Naive thymus-derived CD4-positive, alpha-beta T cell (primary cell): ENCODE measurements at regions not wholly inside any gene's neighbourhood (a gene's known extent, or its start where the extent isn't known, plus 50 kb on each side); places are given as distances from the start of the nearest gene placed in this dataset.

Experiments
- ATAC-seq: fragments of 150-1000 bp; cut with Tn5 transposase; 2 replicates; pipeline ENCODE4 v1.10.0; 2021; ENCODE audit warnings: mild to moderate bottlenecking, moderate library complexity
- CTCF ChIA-PET: fragments of 350-600 bp; sonication (Branson Sonifier 250); formaldehyde crosslinking; loops from one replicate; lab custom pipeline; 2021; ENCODE audit warnings: antibody characterized with exemption; lab: Charles Lee
- POLR2A ChIA-PET: fragments of 350-600 bp; sonication (Branson Sonifier 250); formaldehyde crosslinking; loops from one replicate; lab custom pipeline; 2021; ENCODE audit warnings: antibody characterized with exemption, inconsistent platforms; lab: Charles Lee
- DNase-seq, 9 donors: peaks; one replicate each; pipeline versions ENCODE4 v3.0.0 to v3.0.0-alpha.2; 2020 to 2022; ENCODE audit warnings: mixed read lengths in 1 of 9
- H3K27ac ChIP-seq: one replicate; pipeline ENCODE4 v1.7.0; 2013; ENCODE audit warnings: mild to moderate bottlenecking, low read depth, low read length, moderate library complexity
- H3K27me3 ChIP-seq, 2 donors: one replicate each; pipeline ENCODE4 v1.7.0; 2013; ENCODE audit warnings: low read length in 2 of 2, mild to moderate bottlenecking in 2 of 2, moderate library complexity in 2 of 2; ENCODE audit not compliant: control insufficient read depth in 2 of 2, insufficient read depth in 2 of 2
- H3K36me3 ChIP-seq, 3 experiments: 1 replicate in 2 of 3; 2 replicates in 1 of 3; pipeline ENCODE4 v1.7.0; 2013; ENCODE audit warnings: low read length in 3 of 3, mild to moderate bottlenecking in 3 of 3, moderate library complexity in 1 of 3; ENCODE audit not compliant: insufficient read depth in 3 of 3, control insufficient read depth in 2 of 3
- H3K4me1 ChIP-seq, 2 donors: one replicate each; pipeline ENCODE4 v1.7.0; 2013; ENCODE audit warnings: low read length in 2 of 2, mild to moderate bottlenecking in 2 of 2, moderate library complexity in 1 of 2; ENCODE audit not compliant: control insufficient read depth in 2 of 2, insufficient read depth in 2 of 2
- H3K4me3 ChIP-seq: 2 replicates; pipeline ENCODE4 v1.7.0; 2013; ENCODE audit warnings: mild to moderate bottlenecking, low read length
- H3K9me3 ChIP-seq, 3 experiments: 1 replicate in 2 of 3; 2 replicates in 1 of 3; pipeline ENCODE4 v1.7.0; 2013; ENCODE audit warnings: low read length in 3 of 3; ENCODE audit not compliant: control insufficient read depth in 2 of 3
- H3K27ac Mint-ChIP-seq, 9 donors: one replicate each; pipeline ENCODE4 v1.8.0; 2020 to 2022; ENCODE audit warnings: mixed read lengths in 9 of 9, mild to moderate bottlenecking in 8 of 9, moderate library complexity in 5 of 9, inconsistent platforms in 2 of 9
- H3K27me3 Mint-ChIP-seq, 5 donors: one replicate each; pipeline ENCODE4 v1.8.0; 2021 to 2022; ENCODE audit warnings: mixed read lengths in 5 of 5, mild to moderate bottlenecking in 1 of 5
- H3K36me3 Mint-ChIP-seq, 5 donors: one replicate each; pipeline ENCODE4 v1.8.0; 2020 to 2022; ENCODE audit warnings: mixed read lengths in 5 of 5, mild to moderate bottlenecking in 3 of 5, inconsistent platforms in 1 of 5
- H3K4me1 Mint-ChIP-seq, 7 donors: one replicate each; pipeline ENCODE4 v1.8.0; 2020 to 2022; ENCODE audit warnings: mixed read lengths in 7 of 7, mild to moderate bottlenecking in 3 of 7, inconsistent platforms in 1 of 7
- H3K4me3 Mint-ChIP-seq, 10 donors: one replicate each; pipeline ENCODE4 v1.8.0; 2020 to 2022; ENCODE audit warnings: mild to moderate bottlenecking in 10 of 10, mixed read lengths in 10 of 10, moderate library complexity in 6 of 10, inconsistent platforms in 2 of 10
- H3K9me3 Mint-ChIP-seq, 11 donors: one replicate each; pipeline ENCODE4 v1.8.0; 2020 to 2022; ENCODE audit warnings: mixed read lengths in 11 of 11, mild to moderate bottlenecking in 4 of 11, inconsistent platforms in 1 of 11, moderate library complexity in 1 of 11
- intact Hi-C, 2 donors: fragments of 100-400 bp; cut with micrococcal nuclease; formaldehyde crosslinking; loops; one replicate each; pipeline ENCODE4 v1.15.1; 2023

- DNase-seq (no peak), ATAC-seq (no peak)
- H3K36me3 Mint-ChIP-seq: no peaks in the 10 kb centered on the region
- CTCF ChIA-PET: no interaction called here
- no peaks in the 10 kb centered on the region for H3K4me1 Mint-ChIP-seq
- no peaks in the 10 kb centered on the region for H3K27me3 ChIP-seq
- H3K4me3 Mint-ChIP-seq: no peak overlapping the region
- no peak overlapping the region for H3K27ac ChIP-seq
- no peak overlapping the region for H3K4me3 ChIP-seq
- intact Hi-C loops: no loop called here
- H3K27ac Mint-ChIP-seq: no peak overlapping the region
- H3K27me3 Mint-ChIP-seq: peaks cover 4 to 50% (median 15%) of the 10 kb centered on the region in 5 donors
- no peaks in the 10 kb centered on the region for H3K9me3 Mint-ChIP-seq
- H3K9me3 ChIP-seq: no peaks in the 10 kb centered on the region
- no peaks in the 10 kb centered on the region for H3K4me1 ChIP-seq
- POLR2A ChIA-PET: no interaction called here
- H3K36me3 ChIP-seq: no peaks in the 10 kb centered on the region
Observed at GRCh38 chr5:1963358-1963757, 80.6 kb upstream of the IRX4 start.

GRCh38 chr5:1962619-1963355 is 80.1 kb upstream of the IRX4 start:
- Histone ChIP-seq H3K4me1 (no peaks in the 10 kb centered on the region), H3K27me3 (no peaks in the 10 kb centered on the region), H3K4me3 (no peak overlapping the region), H3K27ac (no peak overlapping the region), H3K36me3 (no peaks in the 10 kb centered on the region), H3K9me3 (no peaks in the 10 kb centered on the region)
- peaks cover 4 to 54% (median 19%) of the 10 kb centered on the region in 5 donors for H3K27me3 Mint-ChIP-seq
- H3K9me3 Mint-ChIP-seq: no peaks in the 10 kb centered on the region
- ATAC-seq: no peak
- no peaks in the 10 kb centered on the region for H3K36me3 Mint-ChIP-seq
- DNase-seq: no peak
- intact Hi-C loops: no loop called here
- ChIA-PET POLR2A (no interaction called here), CTCF (no interaction called here)
- H3K4me1 Mint-ChIP-seq: no peaks in the 10 kb centered on the region
- no peak overlapping the region for H3K27ac Mint-ChIP-seq
- no peak overlapping the region for H3K4me3 Mint-ChIP-seq

GRCh38 chr5:1961952-1962595 is 79.3 kb upstream of the IRX4 start:
- intact Hi-C loops: no loop called here
- Mint-ChIP-seq H3K36me3 (no peaks in the 10 kb centered on the region), H3K4me1 (no peaks in the 10 kb centered on the region), H3K9me3 (no peaks in the 10 kb centered on the region), H3K4me3 (no peak overlapping the region), H3K27me3 (peaks cover 0 to 50% (median 26%) of the 10 kb centered on the region in 5 donors), H3K27ac (no peak overlapping the region)
- ATAC-seq (no peak), DNase-seq (no peak)
- H3K4me1 ChIP-seq: no peaks in the 10 kb centered on the region
- H3K4me3 ChIP-seq: no peak overlapping the region
- no peak overlapping the region for H3K27ac ChIP-seq
- no peaks in the 10 kb centered on the region for H3K36me3 ChIP-seq
- ChIA-PET POLR2A (no interaction called here), CTCF (interaction anchor here (0.6 kb wide), 1 partner anchor 1011 kb away, joined by 3 read pairs; no protein-coding TSS in a partner anchor)
- H3K27me3 ChIP-seq: no peaks in the 10 kb centered on the region
- H3K9me3 ChIP-seq: no peaks in the 10 kb centered on the region

GRCh38 chr5:1961304-1961946 is 78.7 kb upstream of the IRX4 start:
- H3K36me3 ChIP-seq: no peaks in the 10 kb centered on the region
- H3K27ac ChIP-seq: no peak overlapping the region
- intact Hi-C loops: no loop called here
- ChIA-PET CTCF (interaction anchor here (0.6 kb wide), 1 partner anchor 1010 kb away, joined by 3 read pairs; no protein-coding TSS in a partner anchor), POLR2A (no interaction called here)
- H3K9me3 ChIP-seq: no peaks in the 10 kb centered on the region
- no peak for ATAC-seq
- no peaks in the 10 kb centered on the region for H3K4me1 ChIP-seq
- Mint-ChIP-seq H3K4me1 (no peaks in the 10 kb centered on the region), H3K36me3 (no peaks in the 10 kb centered on the region), H3K4me3 (no peak overlapping the region), H3K27me3 (peaks cover 0 to 51% (median 24%) of the 10 kb centered on the region in 5 donors), H3K9me3 (no peaks in the 10 kb centered on the region), H3K27ac (no peak overlapping the region)
- no peak for DNase-seq
- H3K4me3 ChIP-seq: no peak overlapping the region
- no peaks in the 10 kb centered on the region for H3K27me3 ChIP-seq

- Mint-ChIP-seq H3K27ac (no peak overlapping the region), H3K27me3 (peaks cover 0 to 51% (median 18%) of the 10 kb centered on the region in 5 donors), H3K4me1 (no peaks in the 10 kb centered on the region), H3K36me3 (no peaks in the 10 kb centered on the region), H3K9me3 (no peaks in the 10 kb centered on the region), H3K4me3 (no peak overlapping the region)
- Histone ChIP-seq H3K27me3 (no peaks in the 10 kb centered on the region), H3K4me1 (no peaks in the 10 kb centered on the region), H3K9me3 (no peaks in the 10 kb centered on the region), H3K27ac (no peak overlapping the region), H3K36me3 (no peaks in the 10 kb centered on the region), H3K4me3 (no peak overlapping the region)
- intact Hi-C loops: no loop called here
- CTCF ChIA-PET: no interaction called here
- DNase-seq (no peak), ATAC-seq (peak; percentile 20)
- POLR2A ChIA-PET: no interaction called here
Observed at GRCh38 chr5:1960595-1961303, 78.0 kb upstream of the IRX4 start.

- Histone ChIP-seq H3K4me1 (no peaks in the 10 kb centered on the region), H3K36me3 (no peaks in the 10 kb centered on the region), H3K4me3 (no peak overlapping the region), H3K27ac (no peak overlapping the region), H3K27me3 (no peaks in the 10 kb centered on the region), H3K9me3 (no peaks in the 10 kb centered on the region)
- POLR2A ChIA-PET: no interaction called here
- H3K27me3 Mint-ChIP-seq: peaks cover 0 to 49% (median 18%) of the 10 kb centered on the region in 5 donors
- intact Hi-C loops: no loop called here
- H3K36me3 Mint-ChIP-seq: no peaks in the 10 kb centered on the region
- no peak overlapping the region for H3K4me3 Mint-ChIP-seq
- DNase-seq: no peak
- no peaks in the 10 kb centered on the region for H3K4me1 Mint-ChIP-seq
- H3K9me3 Mint-ChIP-seq: no peaks in the 10 kb centered on the region
- no peak for ATAC-seq
- no peak overlapping the region for H3K27ac Mint-ChIP-seq
- CTCF ChIA-PET: no interaction called here
Observed at GRCh38 chr5:1959725-1960581, 77.2 kb upstream of the IRX4 start.
